RPMI8226 (cell line): ENCODE measurements at regions not wholly inside any gene's neighbourhood (a gene's known extent, or its start where the extent isn't known, plus 50 kb on each side); places are given as distances from the start of the nearest gene placed in this dataset.

Experiments used
- DNase-seq: peaks from one replicate; pipeline ENCODE4 v3.0.0-alpha.2; 2015

DNA sequence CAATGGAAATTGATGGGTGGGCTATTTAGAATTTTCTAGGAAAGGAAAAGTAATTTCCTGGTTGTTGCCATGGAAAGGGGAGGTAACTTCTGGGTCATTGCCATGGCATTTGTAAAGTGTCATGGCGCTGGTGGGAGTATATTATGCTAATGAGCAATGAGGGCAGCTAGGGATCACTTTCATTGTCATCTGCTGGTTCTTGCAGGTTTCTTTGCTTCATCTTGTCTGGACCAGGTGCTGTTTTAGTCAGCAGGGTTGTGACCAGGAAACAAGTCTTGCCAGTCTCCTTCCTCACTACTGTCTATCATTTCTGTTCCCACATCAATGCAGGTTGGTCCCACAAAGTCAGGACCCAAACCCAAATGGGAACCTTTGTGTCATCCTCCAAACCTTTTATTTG is 237.6 kb upstream of the C11orf87 start:
- DNase-seq = no peak

DNA sequence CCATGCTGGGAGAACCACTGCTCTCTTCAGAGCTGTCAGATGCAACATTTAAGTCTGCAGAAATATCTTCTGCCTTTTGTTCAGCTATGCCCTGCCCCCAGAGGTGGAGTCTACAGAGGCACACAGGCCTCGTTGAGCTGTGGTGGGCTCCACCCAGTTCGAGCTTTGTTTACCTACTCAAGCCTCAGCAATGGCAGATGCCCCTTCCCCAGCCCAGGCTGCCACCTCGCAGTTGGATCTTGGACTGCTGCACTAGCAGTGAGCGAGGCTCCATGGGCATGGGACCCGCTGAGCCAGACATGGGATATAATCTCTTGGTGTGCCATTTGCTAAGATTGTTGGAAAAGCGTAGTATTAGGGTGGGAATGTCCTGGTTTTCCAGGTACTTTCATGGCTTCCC is 229.1 kb upstream of the C11orf87 start:
- DNase-seq = no peak

GRCh38 chr11:109193880-109194279 is 228.1 kb upstream of the C11orf87 start:
- DNase-seq = no peak

GRCh38 chr11:109196016-109196415 is 226.0 kb upstream of the C11orf87 start:
- DNase-seq = no peak

- DNase-seq = no peak
These were observed 224.3 kb upstream of the C11orf87 start for GRCh38 chr11:109197656-109198055.

GRCh38 chr11:109203176-109203575 is 218.8 kb upstream of the C11orf87 start:
- no peak for DNase-seq

DNA sequence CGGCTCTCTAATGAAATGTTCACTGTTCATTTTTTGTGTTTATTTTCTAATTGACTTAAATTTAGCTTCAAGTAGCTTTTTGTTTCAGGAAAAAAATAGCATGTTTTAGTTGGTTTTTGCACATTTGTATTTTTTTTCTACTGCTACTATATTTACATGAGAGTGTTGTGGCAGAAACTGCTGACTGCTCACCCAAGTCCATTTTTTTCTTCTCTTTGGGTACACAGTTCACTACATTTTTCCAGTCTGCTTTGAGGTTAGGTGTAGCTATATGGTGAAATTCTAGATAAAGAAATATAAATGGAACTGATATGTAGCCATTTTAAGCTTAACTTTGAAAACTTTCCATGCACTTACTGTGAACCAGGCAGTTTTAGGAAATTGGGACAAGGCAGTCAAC is 216.7 kb upstream of the C11orf87 start:
- no peak for DNase-seq

DNA sequence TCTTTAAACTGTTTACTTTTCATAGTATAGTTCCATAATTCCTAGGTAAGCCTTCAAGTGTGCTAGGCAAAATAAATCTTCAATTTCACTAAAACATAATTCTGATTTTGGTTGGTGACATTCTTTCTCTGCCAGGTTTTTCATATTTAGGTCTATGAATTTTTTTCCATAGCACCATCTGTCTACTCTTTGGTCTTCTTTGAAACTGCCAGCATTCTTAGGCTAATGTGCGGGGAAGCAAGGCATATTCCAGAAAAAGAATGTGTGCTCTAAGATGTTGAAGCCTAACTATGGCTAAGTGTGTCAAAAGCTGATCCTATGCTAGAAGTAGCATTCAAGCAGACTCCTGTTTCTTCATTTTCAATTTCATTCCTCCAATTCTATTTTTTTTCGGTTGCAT is 213.9 kb upstream of the C11orf87 start:
- DNase-seq = no peak

DNA sequence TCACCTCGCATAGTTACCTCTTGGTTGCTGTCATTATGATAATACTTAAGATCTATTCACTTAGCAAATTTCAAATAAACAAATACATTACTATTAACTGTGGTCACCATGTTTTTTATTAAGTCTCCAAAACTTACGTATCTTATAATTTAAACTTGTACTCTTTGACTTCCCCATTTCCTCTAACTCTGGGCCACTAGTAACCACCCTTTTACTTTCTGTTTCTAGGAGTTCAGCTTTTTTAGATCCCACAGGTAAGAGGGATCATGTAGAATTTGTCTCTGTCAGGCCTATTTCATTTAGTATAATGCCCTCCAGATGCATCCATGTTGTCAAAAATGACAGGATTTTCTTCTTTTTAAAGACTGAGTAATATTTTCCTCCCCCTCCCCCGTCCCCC is 212.4 kb upstream of the C11orf87 start:
- DNase-seq = peak; percentile 17

DNA sequence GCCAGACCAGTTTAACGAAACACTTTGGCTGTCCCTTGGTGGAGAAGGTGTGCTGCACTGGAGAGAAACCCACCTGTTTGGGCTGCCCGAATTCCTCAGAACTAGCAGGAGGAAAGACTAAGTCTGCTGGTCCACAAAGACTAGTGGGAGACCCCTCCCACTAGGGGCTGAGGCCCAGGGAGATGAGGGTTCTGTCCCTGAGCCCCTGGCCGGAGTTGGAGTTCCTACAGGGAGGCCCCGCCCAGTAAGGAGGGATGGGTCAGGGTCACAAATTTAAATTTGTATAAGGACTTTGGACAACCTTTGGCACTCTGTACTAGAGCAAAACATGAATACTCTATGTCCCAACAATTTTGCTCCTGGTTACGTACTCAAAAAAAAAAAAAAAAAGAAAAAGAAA is 200.8 kb upstream of the C11orf87 start:
- no peak for DNase-seq

- DNase-seq = no peak
These were observed 199.2 kb upstream of the C11orf87 start for GRCh38 chr11:109222761-109223160.

DNA sequence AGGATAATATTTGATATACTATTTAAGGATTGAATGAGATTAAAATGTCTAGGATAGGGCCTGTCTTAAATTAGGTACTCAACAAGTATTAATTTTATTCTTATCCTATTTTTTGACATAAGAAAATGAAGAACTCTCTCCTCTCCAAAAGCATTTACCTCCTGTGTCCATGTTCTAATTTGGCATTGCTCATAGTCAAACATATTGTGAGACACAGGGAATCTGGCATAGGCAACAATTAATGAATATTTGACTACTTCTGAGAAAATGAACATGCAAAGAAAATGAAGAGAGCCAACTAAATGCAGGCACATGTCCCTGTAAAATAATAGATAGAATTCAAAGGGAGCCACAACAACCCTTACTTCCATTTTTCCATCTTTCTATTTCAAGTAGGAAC is 198.5 kb upstream of the C11orf87 start:
- DNase-seq = no peak

DNA sequence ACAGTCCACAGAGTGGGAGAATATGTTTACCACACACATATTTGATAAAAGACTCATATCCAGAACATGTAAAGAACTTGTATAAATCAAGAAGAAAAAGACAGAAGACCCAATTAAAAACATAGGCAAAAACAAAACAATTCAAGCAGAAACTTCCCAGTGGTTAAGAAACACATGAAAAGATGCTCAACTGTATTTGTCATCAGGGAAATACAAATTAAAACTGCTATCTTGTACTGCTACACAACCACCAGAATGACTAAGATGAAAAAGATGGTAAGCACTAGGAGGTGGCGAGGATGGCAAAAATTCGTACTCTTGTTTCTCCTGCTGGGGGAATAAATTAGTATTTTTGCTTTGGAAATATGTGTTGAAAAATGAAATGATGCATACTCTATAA is 192.3 kb upstream of the C11orf87 start:
- no peak for DNase-seq

- no peak for DNase-seq
These were observed 185.8 kb upstream of the C11orf87 start for GRCh38 chr11:109236188-109236587.

DNA sequence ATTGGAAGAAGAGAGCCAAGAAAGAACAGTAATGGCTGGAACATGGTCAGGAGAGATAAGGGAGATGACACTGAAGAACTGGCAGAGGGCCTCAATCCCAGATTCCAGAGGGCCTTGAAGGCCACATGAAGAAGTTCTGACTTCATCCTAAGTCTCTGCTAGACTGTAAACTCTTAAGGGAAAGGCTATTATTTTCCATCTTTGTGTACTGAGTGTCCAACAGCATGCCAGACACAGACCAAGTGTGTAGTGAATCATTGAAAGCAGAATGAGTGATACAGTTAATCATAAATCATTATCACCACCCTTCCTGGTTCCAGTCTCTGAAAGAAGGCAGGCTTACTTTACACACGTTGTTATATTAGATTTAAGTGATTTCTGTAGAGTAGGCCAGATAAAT is 185.3 kb upstream of the C11orf87 start:
- no peak for DNase-seq

DNA sequence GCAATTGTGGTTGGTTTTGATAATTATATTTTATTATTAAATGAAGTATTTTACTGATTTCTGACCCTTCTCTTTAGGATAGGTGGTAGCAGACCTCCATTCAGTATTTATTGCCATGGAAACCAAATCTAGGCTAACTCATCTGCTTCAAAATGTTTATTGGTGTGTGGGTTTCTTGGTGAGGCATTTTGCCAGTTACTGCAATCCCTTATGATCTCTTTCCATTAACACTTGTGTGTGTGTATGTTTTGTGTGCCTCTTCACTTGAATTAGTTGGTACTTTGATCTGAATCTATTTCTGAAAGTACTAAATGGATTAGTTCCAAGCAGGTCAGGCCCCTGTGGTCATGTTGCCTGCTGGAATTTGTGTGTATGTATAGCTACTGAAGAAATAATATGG is 184.4 kb upstream of the C11orf87 start:
- no peak for DNase-seq

DNA sequence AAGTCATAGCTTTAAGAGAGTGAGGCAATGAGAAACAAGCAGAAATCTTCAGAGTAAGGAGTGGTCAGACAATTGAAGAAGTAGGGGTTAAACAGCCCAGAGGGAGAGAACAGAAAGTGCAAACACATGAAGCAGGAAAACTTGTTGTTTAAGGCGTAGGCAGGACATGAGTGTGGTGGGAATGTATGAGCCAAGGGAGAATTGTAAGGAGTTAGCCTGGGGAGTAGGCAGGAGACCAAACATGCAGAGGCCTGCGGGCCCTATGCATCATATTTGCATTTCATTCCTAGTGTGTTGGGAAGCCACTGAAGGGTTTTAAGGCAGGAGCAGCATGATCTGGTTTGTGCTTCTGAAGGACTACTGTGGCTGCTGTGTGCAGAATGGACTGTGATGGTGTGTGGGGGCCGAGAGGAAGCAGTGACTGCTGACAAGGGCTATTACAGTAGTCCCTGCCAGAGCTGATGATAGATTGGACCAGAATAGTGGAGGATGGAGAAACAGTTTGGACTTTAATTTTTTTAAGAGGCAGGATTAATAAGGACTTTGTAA is 179.9 kb upstream of the C11orf87 start:
- no peak for DNase-seq

GRCh38 chr11:109247071-109247470 is 174.9 kb upstream of the C11orf87 start:
- DNase-seq = no peak

DNA sequence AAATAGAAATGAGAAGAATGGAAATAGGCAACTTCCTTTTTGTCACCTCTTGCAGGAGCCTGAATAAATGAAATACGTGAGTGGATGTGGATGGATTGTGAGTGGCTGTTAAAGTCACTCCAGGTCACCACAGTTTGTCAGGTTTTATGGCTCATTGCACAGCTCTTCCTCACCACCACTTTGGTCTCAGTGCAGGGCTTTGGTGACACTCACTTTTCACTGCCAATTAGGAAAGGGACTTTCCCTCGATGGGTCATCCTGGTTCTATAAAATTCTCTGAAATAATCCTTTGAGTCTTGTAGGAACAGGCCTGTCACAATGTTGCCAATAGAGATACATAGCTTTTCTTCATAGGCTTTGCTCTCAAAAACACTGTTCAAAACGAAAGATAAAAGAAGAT is 172.4 kb upstream of the C11orf87 start:
- no peak for DNase-seq

DNA sequence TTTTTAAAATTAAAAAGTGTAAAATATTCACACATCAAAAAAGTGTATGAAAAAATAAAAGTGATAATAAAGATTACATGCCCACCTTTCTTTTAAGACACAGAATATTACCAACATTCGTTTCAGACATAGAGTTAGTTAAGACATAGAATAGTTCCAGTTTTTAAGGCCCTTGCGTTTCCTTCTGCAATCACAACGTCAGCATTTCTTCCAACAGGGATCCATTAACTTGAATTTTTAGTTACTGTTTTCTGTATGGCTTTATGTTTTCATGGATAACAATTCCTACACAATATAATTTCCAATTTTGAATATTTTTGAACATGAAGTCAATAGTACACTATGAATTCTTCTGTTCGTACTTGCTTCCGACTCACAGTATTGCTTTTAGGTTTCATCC is 170.8 kb upstream of the C11orf87 start:
- no peak for DNase-seq

DNA sequence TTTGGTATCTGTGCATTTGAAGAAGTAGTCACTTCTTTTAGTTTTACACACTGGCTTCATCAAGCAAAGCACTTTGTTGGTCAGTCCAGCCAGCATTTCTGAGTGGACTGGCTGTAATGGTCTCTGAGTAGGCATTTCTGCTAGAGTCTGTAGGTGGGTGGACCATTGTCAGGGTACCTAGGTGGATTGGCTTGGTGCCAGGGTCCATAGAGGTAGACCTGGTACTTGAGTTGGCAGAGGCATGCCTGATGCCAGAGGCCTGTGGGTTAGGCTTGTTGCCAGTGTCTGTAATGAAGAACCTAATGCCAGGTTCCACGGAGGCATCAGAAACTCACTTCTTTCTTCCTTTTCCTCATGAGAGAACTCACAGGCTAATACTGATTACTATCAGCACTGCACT is 157.9 kb upstream of the C11orf87 start:
- DNase-seq = no peak

- DNase-seq = no peak
These were observed 154.5 kb upstream of the C11orf87 start for GRCh38 chr11:109267293-109268095.

DNA sequence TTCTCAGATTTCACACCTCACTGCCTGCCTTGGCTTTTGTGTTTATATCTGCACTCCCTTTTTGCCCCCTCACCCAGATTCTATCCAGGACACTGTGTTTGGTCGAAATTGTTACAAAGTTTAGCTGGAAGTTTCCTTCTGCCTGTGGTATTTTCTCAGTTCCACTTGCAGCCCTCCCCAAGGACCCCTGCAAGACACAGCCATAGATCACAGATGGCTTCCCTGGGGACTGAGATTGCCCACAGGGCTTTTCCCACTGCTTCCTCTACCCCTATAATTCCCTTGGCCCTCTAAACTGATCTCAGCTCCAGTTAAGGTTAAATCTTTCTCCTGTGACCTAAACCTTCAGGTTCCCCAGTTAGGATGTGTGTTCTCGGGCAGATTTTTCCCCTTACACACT is 146.1 kb upstream of the C11orf87 start:
- no peak for DNase-seq

DNA sequence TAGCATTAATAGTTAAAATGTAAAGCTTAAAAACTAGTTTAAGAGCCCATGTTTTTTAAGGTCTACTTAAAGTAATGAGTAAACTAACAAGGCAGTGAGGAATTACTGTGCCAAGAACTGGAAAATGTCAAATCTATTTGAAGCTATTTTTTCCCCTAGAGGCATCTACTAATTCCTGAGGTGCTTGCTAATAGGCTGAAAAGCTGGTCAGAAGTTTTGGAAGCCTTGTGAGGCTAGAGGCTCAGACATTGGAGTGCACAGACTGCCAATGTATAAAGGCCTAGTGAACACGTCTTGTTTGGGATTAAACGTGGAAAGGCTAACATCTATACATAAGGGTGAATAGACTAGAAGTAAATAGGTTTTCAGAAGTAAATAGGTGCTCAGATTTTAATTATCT is 136.5 kb upstream of the C11orf87 start:
- no peak for DNase-seq

- DNase-seq = no peak
These were observed 130.4 kb upstream of the C11orf87 start for GRCh38 chr11:109291553-109291952.
